ENCODE measurements at regions not wholly inside any gene's neighbourhood (a gene's known extent, or its start where the extent isn't known, plus 50 kb on each side); places are given as distances from the start of the nearest gene placed in this dataset.

- Histone ChIP-seq H3F3A (ENCODE audit: low read depth) (no peaks in the 10 kb centered on the region), H3K4me2 (ENCODE audit: low read depth, low read length, poor library complexity, severe bottlenecking) (no peak overlapping the region), H3K9ac (ENCODE audit: low read depth, low read length, poor library complexity, severe bottlenecking) (no peak overlapping the region), H3K4me3 (ENCODE audit: low read length, poor library complexity, severe bottlenecking) (no peak overlapping the region), H2AFZ (ENCODE audit: low read length) (no peak overlapping the region), H4K20me1 (ENCODE audit: insufficient read depth, low read length, poor library complexity, severe bottlenecking) (no peaks in the 10 kb centered on the region), H3K9me2 (replicated peaks; ENCODE audit: low read depth, low read length) (no peaks in the 10 kb centered on the region), H3K27me3 (ENCODE audit: insufficient read depth, low read length, poor library complexity, severe bottlenecking) (no peaks in the 10 kb centered on the region), H3K36me3 (ENCODE audit: insufficient read depth, low read length) (no peaks in the 10 kb centered on the region), H3K9me3 (ENCODE audit: insufficient read depth, low read depth, low read length) (no peaks in the 10 kb centered on the region), H3K79me2 (ENCODE audit: insufficient read depth, low read length) (no peaks in the 10 kb centered on the region), H3K4me1 (ENCODE audit: insufficient read depth, low read length, poor library complexity, severe bottlenecking) (no peaks in the 10 kb centered on the region)
- TF ChIP-seq CTCF (conservative IDR thresholded peaks at IDR 0.05; ENCODE audit: low read length) (no peak; the same call in 1 of the 2 replicates), EZH2phosphoT487 (IDR thresholded peaks at IDR 0.05; ENCODE audit: borderline replicate concordance) (no peak)
These were observed 148.3 kb downstream of the CENPC start for GRCh38 chr4:67397031-67397430.

- H3K9me3 ChIP-seq (ENCODE audit: insufficient read depth, low read depth, low read length) = no peaks in the 10 kb centered on the region
- no peak overlapping the region for H3K4me2 ChIP-seq (ENCODE audit: low read depth, low read length, poor library complexity, severe bottlenecking)
- no peaks in the 10 kb centered on the region for H3K9me2 ChIP-seq (replicated peaks; ENCODE audit: low read depth, low read length)
- H3K79me2 ChIP-seq (ENCODE audit: insufficient read depth, low read length) = no peaks in the 10 kb centered on the region
- no peaks in the 10 kb centered on the region for H3K27me3 ChIP-seq (ENCODE audit: insufficient read depth, low read length, poor library complexity, severe bottlenecking)
- no peak overlapping the region for H2AFZ ChIP-seq (ENCODE audit: low read length)
- H3F3A ChIP-seq (ENCODE audit: low read depth) = no peaks in the 10 kb centered on the region
- H3K9ac ChIP-seq (ENCODE audit: low read depth, low read length, poor library complexity, severe bottlenecking) = no peak overlapping the region
- H3K4me1 ChIP-seq (ENCODE audit: insufficient read depth, low read length, poor library complexity, severe bottlenecking) = no peaks in the 10 kb centered on the region
- no peak overlapping the region for H3K4me3 ChIP-seq (ENCODE audit: low read length, poor library complexity, severe bottlenecking)
- no peaks in the 10 kb centered on the region for H4K20me1 ChIP-seq (ENCODE audit: insufficient read depth, low read length, poor library complexity, severe bottlenecking)
- TF ChIP-seq EZH2phosphoT487 (IDR thresholded peaks at IDR 0.05; ENCODE audit: borderline replicate concordance) (no peak), CTCF (conservative IDR thresholded peaks at IDR 0.05; ENCODE audit: low read length) (no peak)
- no peaks in the 10 kb centered on the region for H3K36me3 ChIP-seq (ENCODE audit: insufficient read depth, low read length)
These were observed 149.3 kb downstream of the CENPC start for GRCh38 chr4:67396008-67396407.

- TF ChIP-seq CTCF (conservative IDR thresholded peaks at IDR 0.05; ENCODE audit: low read length) = no peak
- TF ChIP-seq EZH2phosphoT487 (IDR thresholded peaks at IDR 0.05; ENCODE audit: borderline replicate concordance) = no peak
- H2AFZ ChIP-seq (ENCODE audit: low read length) = no peak overlapping the region
These were observed 150.4 kb downstream of the CENPC start for GRCh38 chr4:67394879-67395278.

More at GRCh38 chr4:67394879-67395278, 150.4 kb downstream of the CENPC start:
- no peaks in the 10 kb centered on the region for H3K27me3 ChIP-seq (ENCODE audit: insufficient read depth, low read length, poor library complexity, severe bottlenecking)
- no peak overlapping the region for H3K9ac ChIP-seq (ENCODE audit: low read depth, low read length, poor library complexity, severe bottlenecking)
- no peak overlapping the region for H3K4me2 ChIP-seq (ENCODE audit: low read depth, low read length, poor library complexity, severe bottlenecking)
- no peaks in the 10 kb centered on the region for H4K20me1 ChIP-seq (ENCODE audit: insufficient read depth, low read length, poor library complexity, severe bottlenecking)
- no peaks in the 10 kb centered on the region for H3K9me2 ChIP-seq (replicated peaks; ENCODE audit: low read depth, low read length)
- H3K79me2 ChIP-seq (ENCODE audit: insufficient read depth, low read length) = no peaks in the 10 kb centered on the region
- no peaks in the 10 kb centered on the region for H3K9me3 ChIP-seq (ENCODE audit: insufficient read depth, low read depth, low read length)
- no peaks in the 10 kb centered on the region for H3K36me3 ChIP-seq (ENCODE audit: insufficient read depth, low read length)
- H3K4me1 ChIP-seq (ENCODE audit: insufficient read depth, low read length, poor library complexity, severe bottlenecking) = no peaks in the 10 kb centered on the region
- H3K4me3 ChIP-seq (ENCODE audit: low read length, poor library complexity, severe bottlenecking) = no peak overlapping the region
- H3F3A ChIP-seq (ENCODE audit: low read depth) = no peaks in the 10 kb centered on the region
